ENCODE measurements at regions not wholly inside any gene's neighbourhood (a gene's known extent, or its start where the extent isn't known, plus 50 kb on each side); places are given as distances from the start of the nearest gene placed in this dataset.

DNA sequence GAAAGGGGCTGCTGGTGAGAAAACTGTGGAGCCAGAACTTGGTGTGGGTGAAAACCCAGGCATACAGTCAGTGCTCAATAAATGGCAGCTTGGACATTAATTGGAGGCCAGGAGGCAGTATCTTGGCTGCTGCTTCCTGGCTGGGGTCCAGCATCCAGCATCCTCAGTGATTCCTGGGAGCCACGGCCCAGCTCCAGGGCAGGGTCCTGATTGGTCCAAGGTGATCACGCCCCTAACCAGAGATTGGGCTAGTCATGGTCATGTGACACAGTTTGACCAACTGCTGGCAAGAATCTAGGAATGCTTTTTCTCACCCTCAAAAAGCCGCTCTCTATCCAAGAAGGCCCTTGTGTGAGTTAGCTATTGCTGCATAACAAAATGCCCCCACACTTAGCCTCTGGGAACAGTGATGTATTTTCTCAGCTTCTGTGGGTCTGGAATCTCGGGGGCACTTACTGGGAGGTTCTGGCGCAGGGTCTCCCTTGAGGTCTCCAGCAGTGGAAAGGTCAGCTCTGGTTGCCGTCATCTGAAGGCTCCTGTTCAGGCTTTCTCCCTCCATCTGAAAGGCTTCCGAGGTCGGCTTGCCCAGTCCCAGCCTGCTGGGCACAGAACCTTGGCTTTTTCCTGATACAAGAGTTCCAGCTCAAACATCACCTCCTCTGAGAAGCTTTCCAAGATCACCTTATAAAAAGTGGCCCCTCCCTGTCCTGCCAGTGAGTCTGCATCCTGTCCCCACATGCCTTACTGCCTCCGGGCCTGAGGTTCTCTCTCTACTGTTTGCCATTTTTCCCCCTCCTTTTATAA is 119.2 kb upstream of the NCOR2 start:
- DNase-seq, result no peak

DNA sequence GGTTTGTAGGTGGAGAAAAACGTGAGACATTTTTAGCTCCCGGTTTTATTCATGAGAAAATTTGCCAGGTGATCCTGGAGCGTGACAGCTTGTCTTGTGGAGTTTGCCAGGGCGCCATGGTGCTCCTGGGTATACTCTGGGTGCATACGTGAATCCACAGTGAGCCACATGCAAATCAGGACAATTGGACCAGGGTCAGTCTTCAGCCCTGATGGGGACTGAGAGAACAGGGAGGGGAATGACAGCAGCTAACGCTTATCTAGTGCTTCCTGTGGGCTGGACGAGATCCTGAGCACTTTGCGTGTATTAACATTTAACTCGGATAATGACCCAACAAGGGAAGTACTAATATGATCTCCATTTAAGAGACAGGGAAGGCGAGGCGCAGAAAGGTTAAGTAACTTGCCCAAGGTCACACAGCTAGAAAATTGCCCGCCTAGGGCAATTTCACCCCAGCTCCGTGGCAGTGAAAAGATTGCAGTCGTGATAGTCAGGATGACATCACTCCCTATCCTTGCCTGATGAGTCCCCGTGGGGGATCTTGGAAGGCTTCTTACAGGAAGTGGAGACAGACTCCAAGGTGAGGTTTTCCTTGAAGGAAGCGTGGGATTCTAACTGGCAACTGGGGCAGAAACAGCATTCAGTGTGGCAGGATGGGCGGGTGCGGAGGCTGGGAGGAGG is 118.4 kb upstream of the NCOR2 start:
- DNase-seq, result no peak

DNA sequence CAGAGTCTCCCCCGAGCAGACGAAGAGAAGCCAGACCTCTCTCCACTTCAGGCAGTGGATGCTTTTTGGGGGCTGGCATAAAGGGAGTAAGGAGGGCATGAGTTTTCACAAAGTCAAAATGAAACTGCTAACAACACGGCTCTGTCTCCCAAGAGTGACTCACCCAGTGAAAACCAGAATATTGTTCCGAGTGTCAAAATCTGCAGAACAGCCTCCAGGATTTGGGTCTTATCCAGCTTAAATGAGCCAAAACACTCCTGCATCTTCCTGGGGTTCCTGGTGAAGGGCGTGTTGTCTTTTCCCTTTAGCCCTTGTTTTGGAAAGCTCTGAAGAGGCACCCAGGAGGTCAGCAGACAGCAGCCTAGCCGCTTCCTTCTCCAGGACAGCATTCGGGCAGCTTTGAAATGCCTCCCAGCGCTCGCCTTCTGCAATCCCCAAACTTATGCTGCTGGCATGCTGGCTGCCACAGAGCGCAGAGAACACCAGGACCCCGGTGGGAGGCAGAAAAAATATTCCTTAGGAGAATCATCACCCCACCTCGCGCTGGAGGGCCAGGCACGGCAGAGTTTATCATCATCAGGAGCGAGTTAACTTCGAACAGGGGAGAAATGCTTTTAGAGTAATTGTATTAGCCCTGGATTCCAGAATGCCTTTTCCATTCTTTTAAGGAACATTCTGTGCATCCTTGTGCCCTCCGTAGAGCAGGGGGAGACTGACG is 117.7 kb upstream of the NCOR2 start:
- no peak for DNase-seq

DNA sequence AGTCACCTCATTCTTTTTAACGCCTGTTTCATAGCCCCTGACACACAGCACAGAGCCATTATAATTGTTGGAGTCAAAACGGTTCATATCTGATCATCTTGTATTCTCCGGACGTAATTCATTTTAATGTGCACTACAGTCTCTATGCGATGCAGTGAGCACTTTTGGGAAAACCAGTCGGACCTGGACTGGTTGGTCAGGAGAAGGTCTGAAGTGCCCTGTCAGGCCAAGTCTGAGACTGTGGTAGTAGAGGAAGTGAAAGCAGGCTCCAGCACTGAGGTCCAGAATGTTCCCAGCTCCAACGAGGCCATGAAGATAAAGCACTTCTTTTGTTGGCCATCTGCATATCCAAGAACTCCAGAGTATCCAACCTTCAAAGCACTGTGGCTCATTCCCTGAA is 117.1 kb upstream of the NCOR2 start:
- DNase-seq, result no peak

DNA sequence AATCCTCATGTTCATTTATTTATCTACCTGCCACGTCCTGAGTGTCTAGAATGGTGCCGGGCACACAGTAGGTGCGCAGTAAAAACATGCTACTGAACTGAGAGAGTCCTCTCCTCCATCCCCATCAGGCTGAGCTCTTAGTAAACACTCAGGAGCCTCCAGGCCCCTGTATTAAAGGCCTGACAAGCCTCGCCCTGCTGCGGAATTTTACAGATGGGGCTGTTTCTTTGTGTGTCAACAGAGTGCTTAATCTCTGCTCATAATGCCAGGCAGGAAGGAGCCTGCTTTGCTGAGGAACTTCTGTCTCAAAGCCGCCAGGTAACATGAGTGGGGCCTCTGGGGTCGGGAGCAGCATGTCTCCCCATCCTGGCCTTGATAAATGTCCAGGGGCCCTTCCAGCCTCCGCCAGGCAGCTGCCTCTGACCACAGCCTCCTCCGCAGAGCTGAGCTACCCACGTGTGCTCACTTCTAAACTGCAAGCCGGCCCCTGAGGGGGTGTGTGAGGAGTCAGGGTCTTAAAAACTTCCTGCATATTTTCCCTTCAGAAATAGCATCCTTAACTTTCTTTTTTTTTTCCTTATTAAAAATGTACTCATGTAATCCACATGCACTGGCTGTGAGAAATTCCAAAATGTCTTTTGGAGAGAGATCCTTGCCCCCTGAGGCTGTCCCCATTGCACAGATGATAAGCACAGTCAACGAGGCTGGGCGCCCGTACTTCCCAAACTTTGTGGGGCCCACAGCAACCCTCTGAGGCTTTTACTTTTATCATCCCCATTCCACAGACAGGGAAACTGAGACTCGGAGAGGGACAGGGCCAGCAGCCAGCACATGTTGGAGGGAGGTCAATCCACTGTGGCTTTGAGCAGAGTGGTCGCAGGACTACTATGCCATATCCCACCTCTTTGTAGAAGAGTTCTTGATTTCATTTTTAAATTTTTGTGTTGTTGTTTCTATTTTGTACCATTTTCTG is 116.0 kb upstream of the NCOR2 start:
- no peak for DNase-seq

DNA sequence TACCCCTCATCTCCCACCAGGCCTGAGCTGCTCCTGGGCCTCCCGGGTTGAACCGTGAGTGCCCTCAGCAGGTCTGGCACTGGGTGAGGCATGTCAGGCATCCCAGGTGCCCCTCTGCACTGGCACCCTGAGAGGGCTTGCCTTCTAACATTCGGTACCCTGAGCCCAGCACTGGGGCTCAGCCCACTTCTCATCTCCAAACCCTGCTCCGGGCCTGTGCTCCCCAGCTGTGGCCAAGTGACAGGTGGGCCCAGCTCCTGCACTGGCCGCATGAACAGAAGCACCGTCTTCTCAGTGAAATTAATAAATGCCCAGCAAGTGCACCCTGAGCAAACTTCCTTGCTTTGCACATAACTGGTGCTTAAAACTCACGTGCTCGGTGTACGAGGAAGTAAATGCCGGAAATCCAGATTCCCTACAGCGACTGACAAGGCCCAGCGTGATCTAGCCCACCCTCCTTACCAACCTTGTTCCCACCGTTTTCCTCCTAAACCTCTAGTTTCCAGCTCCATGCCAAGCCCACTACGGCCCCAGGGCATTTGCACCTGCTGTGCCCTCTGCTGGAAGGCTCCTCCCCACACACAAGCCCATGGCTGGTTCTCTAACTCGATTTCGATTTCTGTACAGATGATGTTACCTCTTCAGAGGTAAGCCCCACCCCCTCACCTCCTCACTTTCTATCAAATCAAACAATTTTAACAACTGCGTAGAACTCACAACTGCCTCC is 115.2 kb upstream of the NCOR2 start:
- DNase-seq, result no peak

DNA sequence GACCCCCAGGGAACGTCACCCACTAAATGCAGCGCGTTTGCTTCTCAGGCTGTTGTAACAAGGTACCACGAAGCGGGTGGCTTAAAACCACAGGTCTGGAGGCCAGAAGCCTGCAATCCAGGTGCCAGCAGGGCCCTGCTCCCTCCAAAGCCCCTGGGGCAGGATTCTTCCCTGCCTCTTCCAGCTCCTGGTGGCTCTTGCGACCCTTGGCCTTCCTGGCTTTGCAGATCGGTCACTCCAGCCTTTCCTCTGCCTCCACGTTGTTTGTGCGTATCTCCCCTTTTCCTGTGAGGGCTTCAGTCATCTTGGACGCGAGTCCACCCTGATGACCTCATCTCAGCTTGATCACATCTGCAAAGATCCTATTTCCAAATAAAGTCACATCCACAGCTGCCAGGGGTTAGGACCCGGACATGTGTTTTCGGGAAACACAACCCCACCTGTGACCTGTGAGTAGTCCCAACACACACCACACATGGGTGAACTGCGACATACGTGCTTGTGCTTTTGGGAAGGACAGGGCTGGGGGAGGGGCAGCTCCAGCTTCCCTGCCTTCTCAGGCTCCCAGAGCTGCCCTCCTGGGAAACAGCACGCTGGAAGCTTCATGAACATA is 114.5 kb upstream of the NCOR2 start:
- no peak for DNase-seq

DNA sequence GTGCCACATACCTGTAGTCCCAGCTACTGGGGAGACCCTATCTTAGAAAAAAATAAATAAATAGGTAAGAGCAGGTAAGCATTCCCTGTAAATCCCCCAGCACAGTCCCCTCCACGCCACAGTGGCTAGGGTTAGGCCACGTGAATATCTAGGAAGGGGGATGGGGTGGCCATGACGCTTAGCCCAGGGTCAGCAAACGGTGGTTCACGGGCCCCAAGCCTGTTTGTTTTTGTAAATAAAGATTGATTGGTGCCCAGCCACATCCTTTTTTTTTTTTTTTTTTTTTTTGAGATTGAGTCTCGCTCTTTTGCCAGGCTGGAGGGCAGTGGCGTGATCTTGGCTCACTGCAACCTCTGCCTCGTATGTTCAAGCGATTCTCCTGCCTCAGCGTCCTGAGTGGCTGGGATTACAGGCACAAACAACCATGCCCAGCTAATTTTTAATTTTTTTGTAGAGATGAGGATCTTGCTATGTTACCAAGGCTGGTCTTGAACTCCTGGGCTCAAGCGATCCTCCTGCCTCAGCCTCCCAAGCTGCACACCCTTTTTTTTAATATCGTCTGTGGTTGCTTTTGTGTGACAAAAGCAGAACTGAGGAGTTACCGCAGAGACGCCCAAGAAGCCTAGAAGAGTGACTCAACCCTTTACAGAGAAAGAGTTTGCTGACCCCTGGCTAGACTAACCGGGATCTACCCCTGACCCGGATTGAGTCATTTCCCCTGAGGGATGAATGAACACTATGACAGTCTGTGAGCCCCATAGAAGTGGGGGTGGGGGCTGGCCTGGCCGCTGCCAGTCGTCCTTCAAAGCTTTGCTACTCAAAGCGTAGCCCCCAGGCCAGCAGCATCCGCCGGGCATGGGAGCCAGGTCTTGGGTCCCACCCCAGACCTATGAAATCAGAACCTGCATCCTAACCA is 113.7 kb upstream of the NCOR2 start:
- no peak for DNase-seq

DNA sequence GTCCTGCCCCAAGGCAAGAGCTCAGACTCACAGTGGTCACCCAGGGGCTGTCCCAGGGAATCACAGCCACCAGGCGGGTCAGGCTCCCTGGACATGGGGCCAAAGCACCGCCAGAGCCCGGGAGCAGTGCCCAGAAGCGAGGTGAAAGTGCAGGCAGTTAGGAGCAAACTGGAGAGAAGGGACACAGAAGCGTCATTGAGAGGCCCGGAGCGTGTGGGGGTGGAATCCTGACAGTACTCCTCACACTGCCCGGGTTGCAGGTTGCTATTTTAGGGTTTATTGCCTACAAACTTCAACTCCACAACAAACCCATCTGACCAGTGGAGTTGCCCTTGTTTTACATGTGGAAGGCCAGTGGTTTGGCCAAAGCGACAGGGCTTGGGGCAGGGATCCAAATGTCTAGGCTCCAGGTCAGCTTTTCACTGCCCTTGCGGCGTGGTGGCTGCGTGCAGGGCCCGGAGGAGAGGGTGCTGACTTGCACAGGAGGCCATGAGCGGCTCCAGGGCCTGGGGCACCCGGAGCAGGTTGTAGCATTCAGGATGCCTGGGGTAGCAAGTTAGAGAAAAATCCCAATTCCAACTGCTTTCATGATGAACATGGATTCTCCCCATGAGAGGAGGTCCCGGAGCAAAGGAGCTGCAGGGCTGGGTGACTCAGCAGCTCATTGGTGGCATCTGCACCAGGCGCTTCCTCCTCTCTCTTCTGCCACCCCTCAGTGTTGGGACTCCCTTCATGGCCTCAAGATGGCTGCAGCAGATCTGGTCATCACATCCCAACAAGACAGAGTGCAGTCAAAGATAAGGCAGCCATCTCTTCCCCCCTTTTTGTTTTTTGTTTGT is 112.3 kb upstream of the NCOR2 start:
- no peak for DNase-seq

DNA sequence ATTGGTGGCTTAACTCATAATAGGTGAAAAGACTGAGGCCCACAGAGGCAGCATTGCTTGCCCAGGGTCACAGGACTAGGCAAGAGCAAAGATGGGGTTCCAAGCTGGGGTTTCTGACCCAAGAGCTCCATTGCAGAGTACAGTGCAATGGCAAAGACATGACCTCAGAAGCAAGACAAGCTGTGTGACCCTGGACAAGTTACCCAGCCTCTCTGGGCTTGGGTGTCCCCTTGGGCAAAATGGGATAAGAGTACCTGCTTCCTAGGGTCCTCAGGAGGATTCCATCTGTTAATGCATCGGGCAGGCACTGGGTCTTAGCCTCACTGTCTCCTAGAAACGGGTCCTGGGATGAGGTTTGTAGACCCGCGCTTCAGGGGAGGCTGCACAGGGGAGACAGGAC is 111.6 kb upstream of the NCOR2 start:
- DNase-seq, result no peak

DNA sequence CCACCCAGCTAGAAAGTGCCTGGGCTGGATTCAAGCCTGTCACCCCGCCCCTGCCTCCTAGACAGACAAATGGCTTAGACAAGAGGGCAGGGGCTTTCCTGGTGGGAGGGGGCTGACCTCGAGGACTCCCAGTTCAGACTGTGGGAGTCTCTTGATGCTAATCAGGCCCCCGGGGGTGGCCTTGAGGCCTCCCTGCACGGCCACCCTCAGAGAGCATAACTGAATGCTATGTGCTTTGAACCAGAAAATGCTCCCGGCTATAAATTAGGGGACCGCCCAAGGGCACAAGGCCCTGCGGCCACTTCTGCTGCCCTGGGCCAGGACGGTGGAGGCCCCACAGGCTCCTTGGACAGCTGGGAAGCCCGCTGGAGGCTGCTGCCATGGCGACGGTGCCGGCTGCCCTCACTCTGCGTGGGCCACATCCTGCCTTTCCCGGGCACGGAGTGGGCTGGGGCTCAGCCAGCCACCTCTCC is 111.0 kb upstream of the NCOR2 start:
- no peak for DNase-seq

DNA sequence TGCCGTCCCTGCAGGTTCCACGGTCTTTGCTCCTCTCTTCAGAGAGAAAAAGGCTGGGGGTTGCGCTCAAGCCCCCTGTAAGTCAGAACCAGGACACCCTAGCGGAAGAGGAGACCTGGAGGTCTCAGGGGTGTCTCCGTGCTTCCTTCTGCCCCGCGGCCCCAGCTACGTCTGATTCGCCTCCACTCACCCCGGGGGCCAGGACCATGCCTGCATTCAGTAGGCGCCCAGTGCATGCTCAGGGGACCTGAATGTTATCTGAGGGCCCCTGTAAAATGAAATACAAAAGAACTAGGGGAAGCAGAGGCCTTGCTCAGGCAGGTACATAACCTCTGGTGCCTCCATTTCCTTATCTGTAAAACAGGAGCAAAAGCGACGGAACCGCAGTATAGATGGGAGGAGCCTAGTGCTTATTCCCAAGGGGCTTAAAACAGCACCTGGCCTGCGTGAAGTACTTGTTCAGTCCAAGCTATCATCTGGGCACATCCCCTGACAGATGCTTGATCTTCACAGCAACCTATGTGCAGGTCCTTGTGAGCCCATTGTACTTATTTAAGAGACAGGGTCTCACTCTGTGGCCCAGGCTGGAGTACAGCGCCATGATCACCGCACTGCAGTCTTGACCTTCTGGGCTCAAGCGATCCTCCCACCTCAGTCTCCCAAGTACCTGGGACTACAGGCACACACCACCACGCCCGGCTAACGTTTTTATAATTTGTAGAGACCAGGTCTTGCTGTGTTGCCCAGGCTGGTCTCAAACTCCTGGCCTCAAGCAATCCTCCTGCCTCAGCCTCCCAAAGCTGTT is 110.3 kb upstream of the NCOR2 start:
- no peak for DNase-seq

DNA sequence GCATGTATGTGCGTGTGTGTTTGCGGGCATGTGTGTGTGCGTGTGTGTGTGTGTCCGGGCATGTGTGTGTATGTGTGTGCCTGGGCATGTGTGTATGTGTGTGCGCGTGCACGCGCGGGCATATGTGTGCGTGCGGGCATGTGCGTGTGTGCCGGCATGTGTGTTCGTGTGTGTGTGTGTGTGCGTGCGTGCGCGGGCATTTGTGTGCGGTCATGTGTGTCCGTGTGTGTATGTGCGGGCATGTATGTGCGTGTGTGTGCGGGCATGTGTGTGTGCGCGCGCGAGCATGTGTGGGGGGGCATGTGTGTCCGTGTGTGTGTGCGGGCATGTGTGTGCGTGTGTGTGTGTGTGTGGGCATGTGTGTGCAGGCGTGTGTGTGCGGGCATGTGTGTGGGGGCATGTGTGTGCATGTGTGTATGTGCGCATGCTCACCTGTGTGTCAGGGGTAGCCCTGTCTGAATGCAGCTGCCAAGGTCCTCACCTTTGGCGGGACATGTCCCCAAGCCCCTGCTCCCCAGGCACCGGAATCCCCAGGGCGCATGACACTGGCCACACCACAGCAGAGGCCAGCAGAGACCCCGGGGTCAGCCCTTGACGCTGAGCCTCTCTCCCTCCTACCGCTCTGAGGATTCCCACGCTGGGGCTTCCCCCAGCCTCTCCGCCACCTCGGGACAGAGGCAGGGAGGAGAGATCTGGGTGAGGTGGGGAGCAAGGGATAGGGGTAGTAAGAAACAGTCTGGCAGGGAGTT is 109.5 kb upstream of the NCOR2 start:
- DNase-seq, result no peak

DNA sequence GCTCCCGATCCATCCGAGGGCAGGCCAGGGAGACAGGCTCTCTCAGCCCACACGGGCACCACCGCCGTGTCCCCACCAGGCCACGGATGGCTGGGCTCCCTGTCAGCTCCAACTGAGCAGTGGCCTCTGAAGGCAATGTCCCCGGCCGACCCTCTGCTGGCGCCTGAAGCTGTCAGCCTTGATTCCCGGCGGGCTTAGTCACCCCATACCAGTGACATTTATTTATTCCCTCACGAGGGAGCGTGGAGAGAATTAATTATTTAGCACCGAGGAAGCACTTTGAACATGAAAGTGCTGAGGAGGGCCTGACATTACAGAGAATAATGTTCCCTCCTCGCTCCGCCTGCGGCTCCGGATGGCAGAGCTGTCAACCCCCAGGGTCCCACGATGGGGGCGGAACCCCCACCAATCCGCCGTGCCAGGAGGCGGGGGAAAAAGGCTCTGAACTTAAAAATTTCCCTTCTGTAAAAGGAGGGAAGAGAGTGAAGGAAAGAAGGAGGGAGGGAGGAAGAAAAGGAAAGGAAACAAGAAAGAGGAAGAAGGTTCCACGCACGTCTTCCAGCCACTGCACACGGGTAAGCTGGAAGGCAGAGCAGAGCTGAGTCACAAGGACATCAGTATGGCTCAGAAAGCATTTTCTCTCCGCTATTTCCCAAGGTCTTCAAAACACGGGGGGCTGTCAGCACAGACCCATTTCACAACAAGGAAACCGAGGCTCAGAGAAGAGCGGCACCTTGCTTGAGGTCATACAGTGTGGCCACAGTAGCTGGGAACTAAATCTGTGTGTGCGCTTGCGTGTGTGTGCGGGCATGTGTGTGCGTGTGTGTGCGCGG is 108.7 kb upstream of the NCOR2 start:
- no peak for DNase-seq

DNA sequence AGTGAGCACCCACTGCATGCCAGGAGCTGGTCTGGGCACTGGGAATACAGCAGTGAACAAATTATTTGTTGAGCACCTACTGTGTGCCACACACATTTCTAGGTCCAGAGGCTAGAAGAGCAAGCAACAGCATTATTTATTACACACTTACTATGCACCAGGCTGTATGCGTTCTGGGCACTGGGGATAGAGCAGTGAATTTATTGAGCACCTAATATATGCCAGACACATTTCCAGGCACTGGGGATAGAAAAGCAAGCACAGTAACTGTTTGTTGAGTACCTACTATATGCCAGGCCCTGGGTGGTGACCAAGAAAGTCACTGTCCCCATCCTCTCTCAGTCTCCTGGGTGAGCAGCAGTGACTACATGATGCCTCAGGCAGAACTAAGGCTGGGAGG is 107.5 kb upstream of the NCOR2 start:
- DNase-seq, result no peak

DNA sequence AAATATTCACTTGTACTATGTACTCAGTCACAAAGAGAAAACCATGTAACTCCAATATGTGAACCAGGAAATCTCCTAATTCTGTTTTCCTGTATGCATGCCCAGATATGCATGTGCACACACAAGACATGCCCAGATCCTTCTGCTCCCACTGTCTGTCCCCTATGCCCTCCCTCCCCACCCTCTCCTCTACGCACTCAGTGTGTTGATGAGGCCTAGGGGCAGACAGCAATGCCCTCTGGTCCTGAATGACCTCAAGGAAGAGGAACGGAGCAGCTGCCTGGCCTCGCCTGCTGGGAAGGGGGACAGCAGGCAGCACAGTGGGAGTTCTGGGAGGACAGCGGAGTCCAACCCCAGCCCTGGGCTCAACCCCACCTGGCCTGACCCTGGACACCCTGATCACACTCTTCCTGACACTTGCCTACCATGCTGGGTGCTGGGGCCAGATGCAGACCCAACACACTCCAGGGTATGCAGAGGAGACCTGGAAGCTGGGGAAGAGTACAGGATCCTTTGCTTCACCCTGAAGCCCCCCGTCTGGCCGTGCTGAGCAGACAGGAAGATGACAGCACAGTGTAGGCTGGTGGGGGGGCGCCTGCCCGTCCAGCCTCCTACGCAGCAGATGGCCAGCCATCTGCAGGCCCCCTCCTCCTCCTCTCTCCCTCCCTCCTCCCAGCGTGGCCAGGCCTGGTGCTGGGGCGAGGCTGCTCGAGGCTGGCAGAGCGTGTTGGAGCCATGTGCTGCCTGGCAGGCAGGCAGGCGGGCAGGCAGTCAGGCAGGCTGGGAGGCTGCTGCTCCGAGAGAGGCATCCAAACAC is 106.6 kb upstream of the NCOR2 start:
- DNase-seq, result no peak
